Sigmoid colon (tissue), 6 donors: ENCODE measurements at regions not wholly inside any gene's neighbourhood (a gene's known extent, or its start where the extent isn't known, plus 50 kb on each side); places are given as distances from the start of the nearest gene placed in this dataset.

Experiments
- DNase-seq: peaks from one replicate; pipeline ENCODE4 v3.0.0-alpha.2; 2019
- H3K27ac ChIP-seq, 4 donors: fragments of 200-600 bp; sonication (generic); one replicate each; pipeline ENCODE4 v1.5.1; 2016 to 2019; ENCODE audit warnings: mild to moderate bottlenecking in 1 of 4
- H3K27me3 ChIP-seq, 3 donors: fragments of 200-600 bp; sonication (generic); one replicate each; pipeline ENCODE4 v1.5.1; 2019; ENCODE audit warnings: mild to moderate bottlenecking in 1 of 3
- H3K36me3 ChIP-seq, 4 donors: fragments of 200-600 bp; sonication (generic); one replicate each; pipeline ENCODE4 v1.5.1; 2016 to 2019
- H3K4me1 ChIP-seq, 4 donors: fragments of 200-600 bp; sonication (generic); one replicate each; pipeline ENCODE4 v1.5.1; 2017 to 2019
- H3K4me3 ChIP-seq, 4 donors: fragments of 200-600 bp; sonication (generic); one replicate each; pipeline ENCODE4 v1.5.1; 2017 to 2019; ENCODE audit warnings: mild to moderate bottlenecking in 2 of 4, moderate library complexity in 1 of 4
- H3K9me3 ChIP-seq, 4 donors: fragments of 200-600 bp in 3 of 4; sonication (generic) in 3 of 4; one replicate each; pipeline versions ENCODE4 v1.5.1 to v1.6.1; 2013 to 2019
- EP300 ChIP-seq, 4 donors: sonication (generic); formaldehyde crosslinking; IDR thresholded peaks; one replicate each; pipeline ENCODE4 v1.6.1; 2017; ENCODE audit warnings: antibody characterized with exemption in 4 of 4
- POLR2A ChIP-seq, 2 donors: fragments of 450-650 bp; IDR thresholded peaks; one replicate each; pipeline ENCODE4 v1.6.1; 2016; ENCODE audit warnings: antibody characterized with exemption in 2 of 2, mild to moderate bottlenecking in 2 of 2, moderate library complexity in 2 of 2
- POLR2AphosphoS5 ChIP-seq, 4 donors: sonication (generic); formaldehyde crosslinking; IDR thresholded peaks; one replicate each; pipeline ENCODE4 v1.6.1; 2017; ENCODE audit warnings: antibody characterized with exemption in 4 of 4
- WGBS, 2 donors: extraction: QIAGEN DNeasy Blood & Tissue Kit; methylation state at CpG; one replicate each; pipeline ENCODE4 v1.1.7; 2013; 5-methylcytosine and 5-hydroxymethylcytosine counted together
- intact Hi-C: fragments of 100-400 bp; cut with DNase I; formaldehyde crosslinking; loops from one replicate; pipeline ENCODE4 v1.15.1; 2023
- TF ChIP-seq, protein P1 (sequence below), 4 experiments: fragments of 450-650 bp in 3 of 4; fragments of 200-600 bp in 1 of 4; IDR thresholded peaks; one replicate each; pipeline ENCODE4 v1.5.1; 2016 to 2019; ENCODE audit warnings: antibody characterized with exemption in 4 of 4, mild to moderate bottlenecking in 3 of 4, moderate library complexity in 2 of 4
- donor health status: healthy with polysubstance abuse.
- donor health status: healthy.

DNA sequence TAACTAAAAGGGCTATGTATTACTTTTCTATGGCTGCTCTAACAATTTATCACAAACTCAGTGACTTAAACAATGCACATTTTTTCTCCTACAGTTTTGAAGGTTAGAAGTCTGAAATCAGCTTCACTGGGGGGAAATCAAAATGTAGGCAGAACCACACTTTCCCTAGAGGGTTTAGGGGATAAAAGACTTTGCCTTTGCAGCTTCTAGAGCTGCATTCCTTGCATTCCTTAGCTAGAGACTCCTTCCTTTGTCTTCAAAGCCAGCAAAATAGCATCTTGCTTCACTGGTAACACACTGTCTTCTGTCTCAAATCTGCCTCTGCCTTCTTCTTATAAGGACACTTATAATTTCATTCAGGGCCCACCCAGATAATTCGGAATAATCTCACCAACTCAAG is 152.4 kb upstream of the SPIN4 start:
- H3K4me3 ChIP-seq = no peak overlapping the region
- no peaks in the 10 kb centered on the region for H3K9me3 ChIP-seq
- intact Hi-C loops = loop anchor here (10.0 kb wide), 1 partner anchor 149 kb away; the partner anchor contains the start of gene SPIN4
- peaks cover 0 to 9% (median 2%) of the 10 kb centered on the region in 4 donors for H3K4me1 ChIP-seq
- H3K27me3 ChIP-seq = no peaks in the 10 kb centered on the region
- H3K27ac ChIP-seq = no peak overlapping the region
- WGBS, 2 donors = 62 to 86% methylated on average over 1 of the region's 1 CpG
- no peak for DNase-seq
- no peaks in the 10 kb centered on the region for H3K36me3 ChIP-seq
- TF ChIP-seq POLR2A (IDR thresholded peaks at IDR 0.05) (no peak), EP300 (IDR thresholded peaks at IDR 0.05) (no peak), POLR2AphosphoS5 (IDR thresholded peaks at IDR 0.05) (no peak)
- TF ChIP-seq, protein P1, sequence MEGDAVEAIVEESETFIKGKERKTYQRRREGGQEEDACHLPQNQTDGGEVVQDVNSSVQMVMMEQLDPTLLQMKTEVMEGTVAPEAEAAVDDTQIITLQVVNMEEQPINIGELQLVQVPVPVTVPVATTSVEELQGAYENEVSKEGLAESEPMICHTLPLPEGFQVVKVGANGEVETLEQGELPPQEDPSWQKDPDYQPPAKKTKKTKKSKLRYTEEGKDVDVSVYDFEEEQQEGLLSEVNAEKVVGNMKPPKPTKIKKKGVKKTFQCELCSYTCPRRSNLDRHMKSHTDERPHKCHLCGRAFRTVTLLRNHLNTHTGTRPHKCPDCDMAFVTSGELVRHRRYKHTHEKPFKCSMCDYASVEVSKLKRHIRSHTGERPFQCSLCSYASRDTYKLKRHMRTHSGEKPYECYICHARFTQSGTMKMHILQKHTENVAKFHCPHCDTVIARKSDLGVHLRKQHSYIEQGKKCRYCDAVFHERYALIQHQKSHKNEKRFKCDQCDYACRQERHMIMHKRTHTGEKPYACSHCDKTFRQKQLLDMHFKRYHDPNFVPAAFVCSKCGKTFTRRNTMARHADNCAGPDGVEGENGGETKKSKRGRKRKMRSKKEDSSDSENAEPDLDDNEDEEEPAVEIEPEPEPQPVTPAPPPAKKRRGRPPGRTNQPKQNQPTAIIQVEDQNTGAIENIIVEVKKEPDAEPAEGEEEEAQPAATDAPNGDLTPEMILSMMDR (IDR thresholded peaks at IDR 0.05) = no peak

DNA sequence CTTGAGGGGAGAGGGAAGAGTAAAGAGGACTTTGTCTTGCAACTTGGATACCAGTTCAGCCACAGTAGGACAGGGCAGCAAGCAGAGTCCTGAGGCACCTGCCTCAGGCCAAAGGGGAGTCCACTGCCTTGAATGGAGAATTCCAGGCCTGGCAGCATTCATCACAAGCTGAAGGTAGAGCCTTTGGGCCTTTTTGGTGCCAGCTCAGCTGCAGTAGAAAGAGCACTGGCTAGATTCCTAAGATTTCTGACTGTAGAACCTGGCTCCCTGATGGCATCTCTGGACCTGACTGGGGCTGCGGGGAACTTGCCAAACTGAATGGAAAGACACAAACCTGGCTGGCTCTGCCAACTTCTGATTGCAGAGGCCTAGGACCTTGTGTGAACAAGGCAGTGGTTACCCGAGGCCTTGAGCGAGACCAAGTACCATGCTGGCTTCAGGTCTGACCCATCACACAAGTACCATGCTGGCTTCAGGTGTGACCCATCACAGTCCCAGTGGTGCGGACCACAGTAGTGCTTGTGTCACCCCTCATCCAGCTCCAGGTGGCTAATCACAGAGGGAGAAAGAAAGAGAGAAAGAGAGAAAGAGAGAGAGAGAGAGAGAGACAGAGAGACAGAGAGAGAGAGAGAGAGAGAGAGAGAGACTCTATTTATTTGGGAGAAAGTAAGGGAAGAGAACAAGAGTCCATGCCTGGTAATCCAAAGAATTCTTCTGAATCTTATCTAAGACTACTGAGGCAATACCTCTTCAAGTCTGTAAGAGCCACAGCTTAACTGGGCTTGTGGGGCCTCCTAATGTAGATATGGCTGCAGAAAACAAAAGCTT is 137.6 kb upstream of the SPIN4 start:
- intact Hi-C loops = no loop called here
- TF ChIP-seq POLR2AphosphoS5 (IDR thresholded peaks at IDR 0.05) = no peak
- TF ChIP-seq, protein P1 (IDR thresholded peaks at IDR 0.05) = no peak
- TF ChIP-seq POLR2A (IDR thresholded peaks at IDR 0.05) = no peak
- TF ChIP-seq EP300 (IDR thresholded peaks at IDR 0.05) = no peak
- Histone ChIP-seq H3K4me3 (no peak overlapping the region), H3K27ac (no peak overlapping the region), H3K36me3 (no peaks in the 10 kb centered on the region), H3K27me3 (no peaks in the 10 kb centered on the region), H3K4me1 (peaks cover 0 to 3% (median 0%) of the 10 kb centered on the region in 4 donors), H3K9me3 (no peaks in the 10 kb centered on the region)
- 96 to 98% methylated on average over 4 of the region's 4 CpGs for WGBS, 2 donors
- no peak for DNase-seq

- Histone ChIP-seq H3K9me3 (peaks cover 0 to 4% (median 0%) of the 10 kb centered on the region in 4 donors), H3K4me1 (no peaks in the 10 kb centered on the region), H3K27me3 (no peaks in the 10 kb centered on the region), H3K36me3 (no peaks in the 10 kb centered on the region), H3K27ac (no peak overlapping the region), H3K4me3 (no peak overlapping the region)
- intact Hi-C loops = no loop called here
- TF ChIP-seq EP300 (IDR thresholded peaks at IDR 0.05) (no peak), POLR2AphosphoS5 (IDR thresholded peaks at IDR 0.05) (no peak), POLR2A (IDR thresholded peaks at IDR 0.05) (no peak)
- TF ChIP-seq, protein P1 (IDR thresholded peaks at IDR 0.05) = no peak
- DNase-seq = no peak
- WGBS, 2 donors = 95 to 98% methylated on average over 1 of the region's 1 CpG
Observed at GRCh38 chrX:63475200-63475599, 124.1 kb upstream of the SPIN4 start.

DNA sequence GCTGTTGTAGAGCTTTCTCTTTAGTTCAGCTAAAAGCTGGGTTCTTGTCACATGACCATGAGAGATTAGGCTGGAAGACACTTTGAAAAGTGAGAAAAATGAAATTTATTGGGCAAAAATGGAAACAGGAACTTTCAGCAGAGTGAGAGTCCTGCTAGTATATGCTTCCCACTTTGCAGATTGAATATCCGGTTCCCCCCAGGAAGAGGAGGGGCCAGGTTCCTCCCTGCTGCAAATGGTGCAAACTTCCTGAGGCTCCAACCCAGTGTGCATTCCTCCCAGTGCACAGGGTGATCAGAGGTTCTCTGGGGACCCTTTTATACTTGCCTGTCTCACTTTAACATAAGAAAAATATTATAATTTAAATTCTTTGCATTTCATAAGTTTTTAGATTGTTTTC is 119.9 kb upstream of the SPIN4 start:
- Histone ChIP-seq H3K4me3 (no peak overlapping the region), H3K9me3 (peaks cover 0 to 4% (median 0%) of the 10 kb centered on the region in 4 donors), H3K27ac (no peak overlapping the region), H3K36me3 (no peaks in the 10 kb centered on the region), H3K4me1 (no peaks in the 10 kb centered on the region), H3K27me3 (no peaks in the 10 kb centered on the region)
- TF ChIP-seq EP300 (IDR thresholded peaks at IDR 0.05) (no peak), POLR2AphosphoS5 (IDR thresholded peaks at IDR 0.05) (no peak), POLR2A (IDR thresholded peaks at IDR 0.05) (no peak)
- TF ChIP-seq, protein P1 (IDR thresholded peaks at IDR 0.05) = no peak
- no peak for DNase-seq
- intact Hi-C loops = no loop called here
- WGBS, 2 donors = 79 to 100% methylated on average over 1 of the region's 1 CpG
